ENCODE measurements at regions not wholly inside any gene's neighbourhood (a gene's known extent, or its start where the extent isn't known, plus 50 kb on each side); places are given as distances from the start of the nearest gene placed in this dataset.

GRCh38 chr7:118644346-118644745 is 419.8 kb downstream of the ANKRD7 start:
- no peaks in the 10 kb centered on the region for H3K36me3 ChIP-seq (ENCODE audit: insufficient read depth)
- Mint-ChIP-seq H3K4me3 (no peak overlapping the region), H3K36me3 (ENCODE audit: low read depth) (no peaks in the 10 kb centered on the region), H3K4me1 (peaks cover 13% of the 10 kb centered on the region; the same call in 2 of the 3 replicates), H3K27ac (no peak overlapping the region), H3K9me3 (no peaks in the 10 kb centered on the region), H3K27me3 (ENCODE audit: insufficient read depth, low read depth, poor library complexity) (no peaks in the 10 kb centered on the region)
- peak overlapping the region; percentile 61; the same call in 1 of the 2 replicates for H2AFZ ChIP-seq
- H4K20me1 ChIP-seq (replicated peaks; ENCODE audit: insufficient read depth): no peaks in the 10 kb centered on the region
- ATAC-seq (no peak), DNase-seq (ENCODE audit: low spot score) (no peak)
- no peak overlapping the region for H3K4me2 ChIP-seq
- H3K79me2 ChIP-seq (replicated peaks; ENCODE audit: insufficient read depth): no peaks in the 10 kb centered on the region
- H3K9me2 ChIP-seq (ENCODE audit: insufficient read depth): 0 out of 2 replicates have a peak, but pooled peaks cover 4% of the 10 kb centered on the region
- H3K27me3 ChIP-seq (ENCODE audit: insufficient read depth): no peaks in the 10 kb centered on the region
- H3K27ac ChIP-seq (ENCODE audit: low read depth): no peak overlapping the region
- H3F3A ChIP-seq (replicated peaks; ENCODE audit: low read depth): no peaks in the 10 kb centered on the region
- TF ChIP-seq CTCF (conservative IDR thresholded peaks at IDR 0.05; ENCODE audit: low read depth in 2 of 2) (no peak), NANOG (IDR thresholded peaks at IDR 0.05; ENCODE audit: borderline replicate concordance) (no peak), ETS1 (IDR thresholded peaks at IDR 0.05) (no peak), EZH2phosphoT487 (IDR thresholded peaks at IDR 0.05; ENCODE audit: unreplicated experiment) (no peak), JUNB (IDR thresholded peaks at IDR 0.05; ENCODE audit: unreplicated experiment) (no peak), ZNF462 (CRISPR knock-in tag; IDR thresholded peaks at IDR 0.05) (no peak), ZNF114 (CRISPR knock-in tag; IDR thresholded peaks at IDR 0.05) (no peak), POLR2AphosphoS5 (IDR thresholded peaks at IDR 0.05; ENCODE audit: low read depth) (no peak), CREB1 (CRISPR knock-in tag; IDR thresholded peaks at IDR 0.05; ENCODE audit: low read depth) (no peak), STAT1 (IDR thresholded peaks at IDR 0.05; ENCODE audit: unreplicated experiment) (no peak), REST (IDR thresholded peaks at IDR 0.05; ENCODE audit: unreplicated experiment) (no peak), EZH2 (IDR thresholded peaks at IDR 0.05; ENCODE audit: low read depth, unreplicated experiment) (no peak), ZNF331 (CRISPR knock-in tag; IDR thresholded peaks at IDR 0.05; ENCODE audit: low read depth) (no peak)
- no peak overlapping the region for H3K4me3 ChIP-seq
- peaks cover 21% of the 10 kb centered on the region; the same call in 1 of the 2 replicates for H3K4me1 ChIP-seq (ENCODE audit: insufficient read depth)

Data from GM23338 (cell line).